HG03378 (cell line): ENCODE measurements at regions not wholly inside any gene's neighbourhood (a gene's known extent, or its start where the extent isn't known, plus 50 kb on each side); places are given as distances from the start of the nearest gene placed in this dataset.
"Not testable (repeated sequence)": the region's sequence is repeated elsewhere in the genome, so short reads cannot be mapped to it uniquely, and the experiment has no call there.

Source experiments
- ATAC-seq: cut with Tn5 transposase; IDR thresholded peaks from one replicate; pipeline ENCODE4 v1.9.1; 2021; ENCODE audit warnings: mild to moderate bottlenecking, moderate library complexity; ENCODE audit not compliant: unreplicated experiment

DNA sequence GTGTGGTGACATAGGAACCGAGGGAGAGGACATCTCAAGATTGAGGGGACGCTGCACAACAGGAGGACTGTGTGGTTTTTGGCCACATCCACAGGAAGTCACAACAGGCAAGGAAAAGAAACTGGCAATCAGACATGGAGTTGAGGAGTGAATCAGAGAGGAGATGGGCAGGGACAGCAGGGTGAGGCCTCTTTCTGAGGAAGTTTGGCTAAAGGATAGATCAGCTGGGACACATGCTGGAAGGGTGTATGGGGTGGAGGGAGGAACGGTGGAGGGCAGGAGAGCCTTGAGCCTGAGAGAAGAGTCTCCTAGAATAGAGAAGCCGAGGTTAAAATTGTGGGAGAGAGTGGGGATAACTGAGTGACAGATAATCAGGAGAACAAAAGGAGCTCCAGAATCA lies 75.1 kb upstream of the CIDEA start:
- not testable (repeated sequence) for ATAC-seq

- not testable (repeated sequence) for ATAC-seq
These were observed 74.2 kb upstream of the CIDEA start for GRCh38 chr18:12179697-12180577.

- not testable (repeated sequence) for ATAC-seq
These were observed 55.4 kb upstream of the CIDEA start for GRCh38 chr18:12198797-12199196.

DNA sequence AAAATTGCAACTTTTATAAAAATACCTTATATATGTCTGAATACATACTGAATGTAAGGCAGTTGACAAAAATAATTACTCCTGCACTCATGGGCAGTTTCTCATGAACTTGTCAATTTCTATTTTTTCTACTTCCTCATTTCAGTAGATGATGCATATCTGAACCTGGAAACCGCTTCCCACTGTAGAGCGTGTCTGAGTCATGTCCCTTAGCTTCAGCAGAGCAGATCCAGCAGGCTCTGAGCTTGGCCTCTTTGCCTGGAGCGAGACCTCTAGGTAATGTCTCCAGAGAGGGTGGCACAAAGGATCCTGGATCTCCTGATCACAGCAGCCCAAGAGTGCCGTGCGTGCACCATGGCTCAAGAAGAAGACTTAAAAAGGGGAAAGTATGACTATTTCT lies 54.0 kb upstream of the CIDEA start:
- ATAC-seq = peak; percentile 100
